Neural cell (in vitro differentiated cells): ENCODE measurements at regions not wholly inside any gene's neighbourhood (a gene's known extent, or its start where the extent isn't known, plus 50 kb on each side); places are given as distances from the start of the nearest gene placed in this dataset.

Experiments used
- H2AFZ ChIP-seq: fragments of 200-600, 300-800 bp; sonication (generic), shearing (Covaris generic); 2 replicates; pipeline ENCODE4 v1.6.0; 2014; ENCODE audit warnings: low read depth, mild to moderate bottlenecking, antibody characterized with exemption, low read length, moderate library complexity
- H3F3A ChIP-seq: fragments of 200-600 bp; shearing (Covaris generic); 2 replicates; pipeline ENCODE4 v1.6.1; 2016; ENCODE audit warnings: mild to moderate bottlenecking, moderate library complexity, mixed read lengths, antibody characterized with exemption, low read length; ENCODE audit not compliant: insufficient read depth, poor library complexity, severe bottlenecking
- H3K27ac ChIP-seq: fragments of 200-600, 300-800 bp; sonication (generic), shearing (Covaris generic); 2 replicates; pipeline ENCODE4 v1.5.1; 2014; ENCODE audit warnings: mild to moderate bottlenecking, low read length, moderate library complexity
- H3K27me3 ChIP-seq: fragments of 300-800, 200-600 bp; sonication (generic), shearing (Covaris generic); 2 replicates; pipeline ENCODE4 v1.6.0; 2014; ENCODE audit warnings: mild to moderate bottlenecking, low read depth, low read length, moderate library complexity; ENCODE audit not compliant: insufficient read depth
- H3K36me3 ChIP-seq: fragments of 300-800, 200-600 bp; sonication (generic), shearing (Covaris generic); 2 replicates; pipeline ENCODE4 v1.5.1; 2014; ENCODE audit warnings: mild to moderate bottlenecking, antibody characterized with exemption, low read length, moderate library complexity; ENCODE audit not compliant: insufficient read depth
- H3K4me2 ChIP-seq: fragments of 300-800, 200-600 bp; sonication (generic), shearing (Covaris generic); 2 replicates; pipeline ENCODE4 v1.6.0; 2014; ENCODE audit warnings: mild to moderate bottlenecking, low read length
- H3K4me3 ChIP-seq: fragments of 300-800, 200-600 bp; sonication (generic), shearing (Covaris generic); 2 replicates; pipeline ENCODE4 v1.5.1; 2014; ENCODE audit warnings: mild to moderate bottlenecking, low read length, moderate library complexity
- H3K79me2 ChIP-seq: fragments of 200-600 bp; shearing (Covaris generic); replicated peaks from 2 replicates; pipeline ENCODE4 v1.6.0; 2014; ENCODE audit warnings: mild to moderate bottlenecking, low read length, moderate library complexity; ENCODE audit not compliant: insufficient read depth
- H3K9ac ChIP-seq: fragments of 300-800, 200-600 bp; sonication (generic), shearing (Covaris generic); 2 replicates; pipeline ENCODE4 v1.6.1; 2016; ENCODE audit warnings: mild to moderate bottlenecking, low read length, mixed read lengths
- H3K9me2 ChIP-seq: fragments of 200-600 bp; shearing (Covaris generic); 2 replicates; pipeline ENCODE4 v1.6.1; 2016; ENCODE audit warnings: mild to moderate bottlenecking, low read length, mixed read lengths; ENCODE audit not compliant: insufficient read depth
- H3K9me3 ChIP-seq: fragments of 200-600, 300-800 bp; sonication (generic), shearing (Covaris generic); 2 replicates; pipeline ENCODE4 v1.6.1; 2016; ENCODE audit warnings: mild to moderate bottlenecking, mixed run types, low read length, moderate library complexity, mixed read lengths
- H4K20me1 ChIP-seq: fragments of 200-600 bp; shearing (Covaris generic); 2 replicates; pipeline ENCODE4 v1.6.1; 2016; ENCODE audit warnings: mild to moderate bottlenecking, mixed run types; ENCODE audit not compliant: insufficient read depth
- EP300 ChIP-seq: fragments of 450-650 bp; conservative IDR thresholded peaks from 2 replicates; pipeline ENCODE4 v1.6.1; 2014; ENCODE audit warnings: antibody characterized with exemption, mild to moderate bottlenecking, moderate library complexity; ENCODE audit not compliant: poor library complexity, severe bottlenecking
- EZH2 ChIP-seq: fragments of 200-600, 300-800 bp; shearing (Covaris generic), sonication (generic); IDR thresholded peaks from 2 replicates; pipeline ENCODE4 v1.6.1; 2014; ENCODE audit warnings: antibody characterized with exemption, low read length, borderline replicate concordance, mild to moderate bottlenecking; ENCODE audit not compliant: insufficient read depth, poor library complexity, severe bottlenecking
- MXI1 ChIP-seq: fragments of 450-650 bp; conservative IDR thresholded peaks from 2 replicates; pipeline ENCODE4 v1.6.1; 2014; ENCODE audit warnings: antibody characterized with exemption, mild to moderate bottlenecking; ENCODE audit not compliant: poor library complexity, severe bottlenecking
- POLR2AphosphoS5 ChIP-seq: IDR thresholded peaks from 2 replicates; pipeline ENCODE4 v1.6.1; 2012
- RAD21 ChIP-seq: fragments of 450-650 bp; conservative IDR thresholded peaks from 2 replicates; pipeline ENCODE4 v1.6.1; 2014; ENCODE audit warnings: antibody characterized with exemption, mild to moderate bottlenecking, moderate library complexity
- SMC3 ChIP-seq: fragments of 450-650 bp; conservative IDR thresholded peaks from 2 replicates; pipeline ENCODE4 v1.6.1; 2014; ENCODE audit warnings: antibody characterized with exemption, mild to moderate bottlenecking, moderate library complexity; ENCODE audit not compliant: poor library complexity
- TAF1 ChIP-seq: IDR thresholded peaks from 2 replicates; pipeline ENCODE4 v1.6.1; 2012; ENCODE audit warnings: low read depth
- TF ChIP-seq, protein P1 (sequence below): IDR thresholded peaks from 2 replicates; pipeline ENCODE4 v1.6.1; 2012; ENCODE audit warnings: borderline replicate concordance
- TF ChIP-seq, protein P2 (sequence below): fragments of 450-650 bp; IDR thresholded peaks from 2 replicates; pipeline ENCODE4 v1.5.1; 2014; ENCODE audit warnings: antibody characterized with exemption, mild to moderate bottlenecking, moderate library complexity; ENCODE audit not compliant: poor library complexity, severe bottlenecking

DNA sequence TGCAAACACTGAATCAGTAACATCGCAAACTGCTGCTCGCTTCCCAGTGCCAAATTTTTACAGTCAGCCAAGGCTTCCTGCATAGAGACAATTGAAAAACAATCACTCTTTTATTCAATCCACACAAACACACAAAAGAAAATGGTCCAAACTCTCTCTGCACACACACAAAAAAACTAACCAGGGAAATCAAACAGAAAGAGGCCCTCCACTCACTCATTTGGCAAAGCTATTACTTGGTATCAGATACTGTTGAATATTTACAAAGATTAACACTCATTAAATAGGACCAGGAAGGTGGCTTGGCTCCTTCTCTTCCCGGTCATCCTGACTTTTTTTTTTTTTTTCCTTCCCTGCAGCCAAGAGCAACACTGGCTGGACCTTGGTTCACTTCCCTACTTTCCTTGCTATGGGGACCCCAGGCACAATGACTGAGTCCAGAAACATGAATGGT, 62.4 kb upstream of the SPATA12 start:
- no peaks in the 10 kb centered on the region for H3K36me3 ChIP-seq
- no peaks in the 10 kb centered on the region for H3K9me3 ChIP-seq
- H3K79me2 ChIP-seq: no peaks in the 10 kb centered on the region
- no peak overlapping the region for H3K9ac ChIP-seq
- no peaks in the 10 kb centered on the region for H3K9me2 ChIP-seq
- TF ChIP-seq POLR2AphosphoS5: no peak
- TF ChIP-seq EP300: no peak
- no peak for TF ChIP-seq SMC3
- TF ChIP-seq, protein P1, sequence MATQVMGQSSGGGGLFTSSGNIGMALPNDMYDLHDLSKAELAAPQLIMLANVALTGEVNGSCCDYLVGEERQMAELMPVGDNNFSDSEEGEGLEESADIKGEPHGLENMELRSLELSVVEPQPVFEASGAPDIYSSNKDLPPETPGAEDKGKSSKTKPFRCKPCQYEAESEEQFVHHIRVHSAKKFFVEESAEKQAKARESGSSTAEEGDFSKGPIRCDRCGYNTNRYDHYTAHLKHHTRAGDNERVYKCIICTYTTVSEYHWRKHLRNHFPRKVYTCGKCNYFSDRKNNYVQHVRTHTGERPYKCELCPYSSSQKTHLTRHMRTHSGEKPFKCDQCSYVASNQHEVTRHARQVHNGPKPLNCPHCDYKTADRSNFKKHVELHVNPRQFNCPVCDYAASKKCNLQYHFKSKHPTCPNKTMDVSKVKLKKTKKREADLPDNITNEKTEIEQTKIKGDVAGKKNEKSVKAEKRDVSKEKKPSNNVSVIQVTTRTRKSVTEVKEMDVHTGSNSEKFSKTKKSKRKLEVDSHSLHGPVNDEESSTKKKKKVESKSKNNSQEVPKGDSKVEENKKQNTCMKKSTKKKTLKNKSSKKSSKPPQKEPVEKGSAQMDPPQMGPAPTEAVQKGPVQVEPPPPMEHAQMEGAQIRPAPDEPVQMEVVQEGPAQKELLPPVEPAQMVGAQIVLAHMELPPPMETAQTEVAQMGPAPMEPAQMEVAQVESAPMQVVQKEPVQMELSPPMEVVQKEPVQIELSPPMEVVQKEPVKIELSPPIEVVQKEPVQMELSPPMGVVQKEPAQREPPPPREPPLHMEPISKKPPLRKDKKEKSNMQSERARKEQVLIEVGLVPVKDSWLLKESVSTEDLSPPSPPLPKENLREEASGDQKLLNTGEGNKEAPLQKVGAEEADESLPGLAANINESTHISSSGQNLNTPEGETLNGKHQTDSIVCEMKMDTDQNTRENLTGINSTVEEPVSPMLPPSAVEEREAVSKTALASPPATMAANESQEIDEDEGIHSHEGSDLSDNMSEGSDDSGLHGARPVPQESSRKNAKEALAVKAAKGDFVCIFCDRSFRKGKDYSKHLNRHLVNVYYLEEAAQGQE: no peak
- TF ChIP-seq, protein P2, sequence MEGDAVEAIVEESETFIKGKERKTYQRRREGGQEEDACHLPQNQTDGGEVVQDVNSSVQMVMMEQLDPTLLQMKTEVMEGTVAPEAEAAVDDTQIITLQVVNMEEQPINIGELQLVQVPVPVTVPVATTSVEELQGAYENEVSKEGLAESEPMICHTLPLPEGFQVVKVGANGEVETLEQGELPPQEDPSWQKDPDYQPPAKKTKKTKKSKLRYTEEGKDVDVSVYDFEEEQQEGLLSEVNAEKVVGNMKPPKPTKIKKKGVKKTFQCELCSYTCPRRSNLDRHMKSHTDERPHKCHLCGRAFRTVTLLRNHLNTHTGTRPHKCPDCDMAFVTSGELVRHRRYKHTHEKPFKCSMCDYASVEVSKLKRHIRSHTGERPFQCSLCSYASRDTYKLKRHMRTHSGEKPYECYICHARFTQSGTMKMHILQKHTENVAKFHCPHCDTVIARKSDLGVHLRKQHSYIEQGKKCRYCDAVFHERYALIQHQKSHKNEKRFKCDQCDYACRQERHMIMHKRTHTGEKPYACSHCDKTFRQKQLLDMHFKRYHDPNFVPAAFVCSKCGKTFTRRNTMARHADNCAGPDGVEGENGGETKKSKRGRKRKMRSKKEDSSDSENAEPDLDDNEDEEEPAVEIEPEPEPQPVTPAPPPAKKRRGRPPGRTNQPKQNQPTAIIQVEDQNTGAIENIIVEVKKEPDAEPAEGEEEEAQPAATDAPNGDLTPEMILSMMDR: no peak
- no peak for TF ChIP-seq RAD21
- no peak for TF ChIP-seq EZH2
- no peak for TF ChIP-seq MXI1
- TF ChIP-seq TAF1: no peak
- H3F3A ChIP-seq: no peaks in the 10 kb centered on the region
- no peak overlapping the region for H3K27ac ChIP-seq
- H2AFZ ChIP-seq: no peak overlapping the region
- H3K4me2 ChIP-seq: no peak overlapping the region
- H4K20me1 ChIP-seq: no peaks in the 10 kb centered on the region
- no peak overlapping the region for H3K4me3 ChIP-seq
- H3K27me3 ChIP-seq: no peaks in the 10 kb centered on the region

DNA sequence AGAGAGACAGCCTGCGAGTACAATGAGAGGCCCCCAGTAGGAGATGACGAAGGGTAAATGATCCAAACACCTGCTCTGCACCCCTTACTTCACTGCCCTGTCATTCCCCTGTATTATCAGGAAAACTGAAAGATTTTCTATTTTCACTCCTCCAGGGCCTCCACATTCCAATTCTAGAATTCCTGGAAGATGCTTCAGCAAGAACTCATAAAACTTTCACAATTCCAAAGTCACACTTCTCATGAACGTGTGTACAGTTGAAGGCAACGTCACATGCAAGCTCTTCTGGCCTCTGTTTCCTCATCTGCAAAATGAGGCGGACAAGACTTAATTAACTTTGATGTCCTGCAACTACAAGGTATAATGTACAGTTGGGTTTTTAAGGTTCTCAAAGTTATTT, 62.8 kb upstream of the SPATA12 start:
- Histone ChIP-seq H4K20me1 (no peaks in the 10 kb centered on the region), H3K36me3 (no peaks in the 10 kb centered on the region), H2AFZ (no peak overlapping the region), H3K9ac (no peak overlapping the region), H3K27ac (no peak overlapping the region), H3F3A (no peaks in the 10 kb centered on the region), H3K79me2 (no peaks in the 10 kb centered on the region), H3K9me3 (no peaks in the 10 kb centered on the region), H3K27me3 (no peaks in the 10 kb centered on the region), H3K4me2 (no peak overlapping the region), H3K4me3 (no peak overlapping the region), H3K9me2 (no peaks in the 10 kb centered on the region)
- TF ChIP-seq, protein P2: no peak
- TF ChIP-seq EP300 (no peak), POLR2AphosphoS5 (no peak)
